ENCODE measurements at regions not wholly inside any gene's neighbourhood (a gene's known extent, or its start where the extent isn't known, plus 50 kb on each side); places are given as distances from the start of the nearest gene placed in this dataset.

DNA sequence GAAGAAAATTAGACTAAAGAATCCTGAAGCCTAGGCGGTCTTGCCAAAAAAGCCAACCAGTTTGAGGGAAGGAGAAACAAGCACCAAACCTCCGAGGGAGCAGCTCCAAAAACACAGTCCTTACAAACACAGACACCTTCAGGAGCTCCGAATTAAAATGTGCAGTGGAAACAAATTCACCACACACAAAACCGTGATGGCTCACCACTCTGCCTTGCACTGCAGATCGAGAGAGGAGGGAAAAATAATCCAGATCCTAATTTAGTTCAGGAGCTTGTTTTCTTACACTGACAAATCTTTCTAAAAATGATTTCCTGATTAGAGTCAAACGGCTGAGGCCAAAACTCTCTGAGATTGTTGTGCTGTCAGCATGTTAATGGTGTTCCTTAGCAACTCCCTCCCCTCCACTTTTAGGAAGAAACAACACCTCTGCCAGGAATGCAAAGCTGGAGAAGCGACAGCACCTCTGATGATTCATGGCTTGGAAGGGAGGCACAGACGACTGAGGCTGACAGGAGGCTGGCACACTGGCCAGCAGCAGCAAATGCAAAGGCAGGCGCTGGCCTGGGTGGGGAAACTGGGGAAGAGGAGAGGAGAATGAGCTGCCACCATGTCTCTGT is 249.4 kb upstream of the KLHL29 start:
- H3K36me3 ChIP-seq (ENCODE audit: control insufficient read depth in 1 of 2, insufficient read depth in 2 of 2, low read length in 2 of 2), result no peaks in the 10 kb centered on the region
- H2AFZ ChIP-seq (ENCODE audit: low read depth, low read length, poor library complexity, severe bottlenecking), result no peak overlapping the region
- ATAC-seq (no peak), DNase-seq (ENCODE audit: low read depth, low spot score) (no peak)
- peaks cover 3% of the 10 kb centered on the region for H3K27me3 ChIP-seq (ENCODE audit: insufficient read depth, low read length)
- BruUV-seq (replicated peaks), result no TSS peak
- no peak overlapping the region for H3K9ac ChIP-seq (ENCODE audit: low read length)
- TF ChIP-seq, protein P1, sequence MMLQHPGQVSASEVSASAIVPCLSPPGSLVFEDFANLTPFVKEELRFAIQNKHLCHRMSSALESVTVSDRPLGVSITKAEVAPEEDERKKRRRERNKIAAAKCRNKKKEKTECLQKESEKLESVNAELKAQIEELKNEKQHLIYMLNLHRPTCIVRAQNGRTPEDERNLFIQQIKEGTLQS (IDR thresholded peaks at IDR 0.05), result no peak
- TF ChIP-seq, protein P2, sequence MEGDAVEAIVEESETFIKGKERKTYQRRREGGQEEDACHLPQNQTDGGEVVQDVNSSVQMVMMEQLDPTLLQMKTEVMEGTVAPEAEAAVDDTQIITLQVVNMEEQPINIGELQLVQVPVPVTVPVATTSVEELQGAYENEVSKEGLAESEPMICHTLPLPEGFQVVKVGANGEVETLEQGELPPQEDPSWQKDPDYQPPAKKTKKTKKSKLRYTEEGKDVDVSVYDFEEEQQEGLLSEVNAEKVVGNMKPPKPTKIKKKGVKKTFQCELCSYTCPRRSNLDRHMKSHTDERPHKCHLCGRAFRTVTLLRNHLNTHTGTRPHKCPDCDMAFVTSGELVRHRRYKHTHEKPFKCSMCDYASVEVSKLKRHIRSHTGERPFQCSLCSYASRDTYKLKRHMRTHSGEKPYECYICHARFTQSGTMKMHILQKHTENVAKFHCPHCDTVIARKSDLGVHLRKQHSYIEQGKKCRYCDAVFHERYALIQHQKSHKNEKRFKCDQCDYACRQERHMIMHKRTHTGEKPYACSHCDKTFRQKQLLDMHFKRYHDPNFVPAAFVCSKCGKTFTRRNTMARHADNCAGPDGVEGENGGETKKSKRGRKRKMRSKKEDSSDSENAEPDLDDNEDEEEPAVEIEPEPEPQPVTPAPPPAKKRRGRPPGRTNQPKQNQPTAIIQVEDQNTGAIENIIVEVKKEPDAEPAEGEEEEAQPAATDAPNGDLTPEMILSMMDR (IDR thresholded peaks at IDR 0.05 in 2 of 3, conservative IDR thresholded peaks at IDR 0.05 in 1 of 3; ENCODE audit: borderline replicate concordance in 1 of 3, insufficient read depth in 1 of 3, low read depth in 2 of 3, low read length in 2 of 3), result no peak
- TF ChIP-seq FOSL1 (IDR thresholded peaks at IDR 0.05; ENCODE audit: low read depth) (no peak), ZNF274 (IDR thresholded peaks at IDR 0.05; ENCODE audit: low read depth, low read length) (no peak), EGR1 (IDR thresholded peaks at IDR 0.05; ENCODE audit: low read depth) (no peak), POLR2A (IDR thresholded peaks at IDR 0.05; ENCODE audit: borderline replicate concordance, extremely low read depth, insufficient read depth, insufficient read length) (no peak), EZH2 (IDR thresholded peaks at IDR 0.05) (no peak)
- no peaks in the 10 kb centered on the region for H3K9me3 ChIP-seq (ENCODE audit: control insufficient read depth in 1 of 2, insufficient read depth in 1 of 2, low read depth in 1 of 2, low read length in 2 of 2)
- no peak overlapping the region for H3K27ac ChIP-seq (ENCODE audit: low read depth, low read length)
- ChIA-PET POLR2A (no interaction called here), RAD21 (ENCODE audit: low non-redundant PET in 1 of 2, low total read pairs in 2 of 2, uncharacterized antibody in 2 of 2, unreplicated experiment in 2 of 2) (no interaction called here), CTCF (no interaction called here)
- H3K9me2 ChIP-seq (ENCODE audit: insufficient read depth), result no peaks in the 10 kb centered on the region
- H3K4me2 ChIP-seq (ENCODE audit: low read length), result no peak overlapping the region
- intact Hi-C loops (cut with micrococcal nuclease), result no loop called here
- no peaks in the 10 kb centered on the region for H3K79me2 ChIP-seq (ENCODE audit: insufficient read depth, low read length)
- no peak overlapping the region for H3K4me3 ChIP-seq (replicated peaks in 1 of 2; ENCODE audit: low read depth in 1 of 2, low read length in 2 of 2)
- no peaks in the 10 kb centered on the region for H4K20me1 ChIP-seq (ENCODE audit: insufficient read depth)
- no peaks in the 10 kb centered on the region for H3K4me1 ChIP-seq (ENCODE audit: control insufficient read depth in 1 of 2, insufficient read depth in 2 of 2, low read length in 2 of 2)

DNA sequence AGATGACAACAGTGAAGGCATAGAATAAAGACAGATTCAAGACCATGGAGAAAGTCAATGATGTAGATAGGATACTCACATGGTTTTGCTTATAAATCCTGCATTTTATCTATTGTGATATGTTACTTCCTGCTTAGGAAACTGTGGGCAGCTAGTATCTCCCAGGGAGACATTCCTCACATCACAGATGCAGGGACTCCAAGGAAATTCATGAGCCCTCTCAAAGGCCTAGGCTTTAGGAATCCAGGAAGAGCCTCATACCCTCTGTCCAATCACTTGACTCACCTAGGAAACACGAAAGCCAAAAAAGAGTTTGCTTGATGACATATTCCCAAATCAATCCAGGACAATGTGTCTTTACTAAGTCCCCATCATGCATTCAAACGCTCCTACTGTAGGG is 247.8 kb upstream of the KLHL29 start:
- RAD21 ChIA-PET (ENCODE audit: low non-redundant PET in 1 of 2, low total read pairs in 2 of 2, uncharacterized antibody in 2 of 2, unreplicated experiment in 2 of 2), result no interaction called here
- H3K36me3 ChIP-seq (ENCODE audit: control insufficient read depth in 1 of 2, insufficient read depth in 2 of 2, low read length in 2 of 2), result no peaks in the 10 kb centered on the region
- H3K27ac ChIP-seq (ENCODE audit: low read depth, low read length), result no peak overlapping the region
- CTCF ChIA-PET, result no interaction called here
- no peak overlapping the region for H2AFZ ChIP-seq (ENCODE audit: low read depth, low read length, poor library complexity, severe bottlenecking)
- no peaks in the 10 kb centered on the region for H3K9me3 ChIP-seq (ENCODE audit: control insufficient read depth in 1 of 2, insufficient read depth in 1 of 2, low read depth in 1 of 2, low read length in 2 of 2)
- H3K4me2 ChIP-seq (ENCODE audit: low read length), result no peak overlapping the region
- POLR2A ChIA-PET, result no interaction called here
- ATAC-seq, result no peak
- DNase-seq (ENCODE audit: low read depth, low spot score), result no peak
- H3K4me1 ChIP-seq (ENCODE audit: control insufficient read depth in 1 of 2, insufficient read depth in 2 of 2, low read length in 2 of 2), result no peaks in the 10 kb centered on the region
- H4K20me1 ChIP-seq (ENCODE audit: insufficient read depth), result no peaks in the 10 kb centered on the region
- no peaks in the 10 kb centered on the region for H3K9me2 ChIP-seq (ENCODE audit: insufficient read depth)
- peaks cover 3% of the 10 kb centered on the region; the same call in 1 of the 2 replicates for H3K27me3 ChIP-seq (ENCODE audit: insufficient read depth, low read length)
- H3K4me3 ChIP-seq (replicated peaks in 1 of 2; ENCODE audit: low read depth in 1 of 2, low read length in 2 of 2), result no peak overlapping the region
- TF ChIP-seq TCF7L2 (IDR thresholded peaks at IDR 0.05; ENCODE audit: borderline replicate concordance, extremely low read depth, insufficient read depth, insufficient read length), result no peak
- TF ChIP-seq SRF (IDR thresholded peaks at IDR 0.05; ENCODE audit: low read depth), result no peak
- TF ChIP-seq SIN3A (IDR thresholded peaks at IDR 0.05; ENCODE audit: low read depth), result no peak
- TF ChIP-seq, protein P1 (IDR thresholded peaks at IDR 0.05), result no peak
- no peak for TF ChIP-seq ELF1 (IDR thresholded peaks at IDR 0.05; ENCODE audit: borderline replicate concordance, low read depth)
- BruUV-seq (replicated peaks), result no TSS peak
- intact Hi-C loops (cut with micrococcal nuclease), result no loop called here
- H3K9ac ChIP-seq (ENCODE audit: low read length), result no peak overlapping the region
- H3K79me2 ChIP-seq (ENCODE audit: insufficient read depth, low read length), result no peaks in the 10 kb centered on the region
